Activated CD4-positive, alpha-beta T cell treated with anti-CD3 and anti-CD28 coated beads, Interleukin-2, Interleukin-4, amounts not matched to agents 100 ng/mL and 50 ng/mL, durations not matched to agents 16 hours and 8 hours (primary cell): ENCODE measurements at regions not wholly inside any gene's neighbourhood (a gene's known extent, or its start where the extent isn't known, plus 50 kb on each side); places are given as distances from the start of the nearest gene placed in this dataset.
"Not testable (repeated sequence)": the region's sequence is repeated elsewhere in the genome, so short reads cannot be mapped to it uniquely, and the experiment has no call there.

Experiments
- DNase-seq: peaks from one replicate; pipeline ENCODE4 v3.0.0-alpha.2; 2020; ENCODE audit warnings: low spot score

GRCh38 chr3:6435951-6436350 is 425.0 kb upstream of the GRM7 start:
- DNase-seq: no peak

DNA sequence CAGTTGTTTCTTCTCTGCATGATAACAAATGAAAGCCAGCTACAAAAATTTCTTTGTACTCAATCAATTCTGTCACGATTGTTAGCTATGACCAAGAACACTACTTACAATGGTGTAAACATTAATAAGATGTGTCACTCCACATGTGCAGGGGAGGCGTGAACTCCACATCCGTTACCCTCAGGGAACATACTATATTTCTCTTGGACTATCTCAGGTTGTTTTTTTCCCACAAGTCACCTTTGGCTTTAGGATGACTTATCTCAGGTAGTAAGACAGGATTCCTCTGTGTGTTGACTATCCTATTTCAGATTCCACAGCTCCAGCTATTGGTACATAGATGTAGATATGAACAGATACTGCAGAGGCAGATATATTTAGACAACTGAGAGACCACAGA is 423.3 kb upstream of the GRM7 start:
- DNase-seq: no peak

GRCh38 chr3:6438031-6438430 is 422.9 kb upstream of the GRM7 start:
- no peak for DNase-seq

DNA sequence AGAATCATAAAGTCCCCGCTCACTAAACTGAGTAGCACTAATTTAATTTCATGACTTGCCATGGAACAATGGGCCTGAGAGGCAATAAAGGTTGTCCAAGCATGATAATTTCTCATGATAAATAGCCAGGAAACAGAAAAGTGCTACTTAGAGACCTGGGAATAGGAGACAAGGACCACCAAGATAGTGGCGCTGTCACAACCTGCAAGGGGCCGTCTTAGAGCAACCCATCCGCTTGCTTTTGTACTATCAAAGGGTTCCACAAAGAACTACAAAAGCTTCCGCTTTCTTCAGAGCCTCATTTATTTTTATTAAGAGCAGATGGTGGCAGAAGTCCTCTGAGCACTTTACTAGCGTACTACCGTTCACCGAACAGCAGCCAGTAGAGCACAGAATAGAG is 421.7 kb upstream of the GRM7 start:
- DNase-seq: no peak

DNA sequence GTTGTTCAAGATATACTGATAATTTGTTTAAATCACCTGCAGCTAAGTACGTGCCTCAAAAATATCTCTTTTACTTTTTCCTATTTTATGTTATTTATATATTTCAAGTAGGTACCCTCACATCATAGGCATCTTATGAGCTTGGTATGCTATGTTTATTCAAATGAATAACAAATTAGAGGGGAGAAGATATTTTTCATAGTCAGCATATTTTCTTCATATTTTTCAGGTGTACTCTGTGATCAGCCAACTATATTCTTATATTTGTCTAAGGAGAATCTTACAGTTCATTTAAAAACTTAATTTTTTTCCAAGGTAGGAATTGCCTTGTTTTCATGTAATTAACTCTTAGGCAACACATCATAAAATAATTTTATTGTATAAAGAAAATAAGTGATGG is 421.1 kb upstream of the GRM7 start:
- no peak for DNase-seq

DNA sequence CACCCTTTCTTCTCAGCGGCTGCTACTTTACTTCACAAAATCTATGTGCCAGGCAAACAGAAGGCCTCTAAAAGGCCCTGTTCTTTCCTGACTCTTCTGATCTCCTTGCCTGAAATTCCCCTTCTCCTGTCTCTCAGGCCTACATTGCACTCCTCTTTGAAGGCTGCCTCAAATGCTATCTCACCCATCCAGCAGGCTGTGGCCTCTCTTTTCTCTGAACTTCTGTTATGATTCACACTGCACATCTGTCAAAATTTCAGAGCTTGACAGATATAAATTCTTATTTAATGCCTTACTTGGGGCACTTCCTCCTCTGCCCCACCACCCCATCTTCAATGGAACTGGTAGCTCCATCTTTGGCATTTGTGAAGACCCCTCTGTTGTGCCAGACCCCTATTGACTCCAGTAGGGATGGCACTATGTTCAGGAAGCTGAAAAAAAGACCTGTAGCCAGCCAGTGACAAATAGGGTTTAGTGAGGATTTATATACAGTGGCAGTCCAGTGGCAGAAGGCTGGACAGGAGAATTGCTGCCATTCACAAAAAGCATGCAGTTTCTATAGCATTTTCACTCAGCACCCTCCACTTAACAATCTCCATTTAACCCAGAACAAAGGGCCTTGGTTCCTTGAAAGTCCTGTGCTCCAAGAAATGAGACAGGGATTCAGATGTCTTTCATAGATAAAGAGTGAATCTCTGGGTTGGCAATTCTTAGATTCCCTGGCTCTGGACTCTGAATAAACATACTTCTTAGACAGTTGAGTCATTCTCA is 415.8 kb upstream of the GRM7 start:
- DNase-seq: no peak

GRCh38 chr3:6447166-6447801 is 413.6 kb upstream of the GRM7 start:
- no peak for DNase-seq

DNA sequence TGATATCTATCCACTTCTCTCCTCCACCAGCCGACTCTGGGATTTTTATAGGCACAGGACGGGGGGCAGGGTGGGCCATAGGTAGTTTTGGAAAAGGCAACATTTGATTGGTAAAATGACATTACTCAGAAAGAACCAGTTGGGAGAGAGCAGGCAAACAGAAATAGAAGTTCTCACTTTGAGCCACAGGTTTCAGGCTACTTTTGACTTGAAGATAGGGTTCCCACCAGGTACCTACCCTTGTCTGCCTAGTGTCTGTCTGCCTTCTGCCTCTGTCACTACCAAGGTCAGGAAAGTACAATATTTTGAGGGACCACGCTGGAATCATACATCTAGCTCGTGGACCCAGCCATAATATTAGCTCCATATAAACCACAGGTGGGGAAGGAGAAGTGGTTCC is 412.9 kb upstream of the GRM7 start:
- no peak for DNase-seq

DNA sequence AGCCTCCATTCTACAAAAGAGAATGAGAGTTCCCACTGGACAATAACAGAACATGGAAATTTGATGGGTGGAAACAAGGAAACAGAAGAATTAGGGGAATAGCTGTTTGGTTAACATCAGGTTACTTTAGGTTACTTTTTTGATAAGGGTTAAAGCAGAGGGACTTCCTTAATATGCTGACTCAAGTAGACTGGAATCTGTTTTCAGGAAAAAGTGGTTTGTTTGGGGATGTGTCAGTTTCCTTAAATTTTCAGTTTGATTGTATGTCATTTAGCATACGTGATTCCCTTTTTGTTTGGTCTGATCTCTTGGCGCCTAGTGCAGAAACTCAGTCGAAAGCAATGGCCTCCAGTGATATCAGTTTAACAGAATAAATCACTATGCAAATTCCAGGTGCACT is 411.8 kb upstream of the GRM7 start:
- DNase-seq: no peak

GRCh38 chr3:6452974-6453373 is 407.9 kb upstream of the GRM7 start:
- no peak for DNase-seq

DNA sequence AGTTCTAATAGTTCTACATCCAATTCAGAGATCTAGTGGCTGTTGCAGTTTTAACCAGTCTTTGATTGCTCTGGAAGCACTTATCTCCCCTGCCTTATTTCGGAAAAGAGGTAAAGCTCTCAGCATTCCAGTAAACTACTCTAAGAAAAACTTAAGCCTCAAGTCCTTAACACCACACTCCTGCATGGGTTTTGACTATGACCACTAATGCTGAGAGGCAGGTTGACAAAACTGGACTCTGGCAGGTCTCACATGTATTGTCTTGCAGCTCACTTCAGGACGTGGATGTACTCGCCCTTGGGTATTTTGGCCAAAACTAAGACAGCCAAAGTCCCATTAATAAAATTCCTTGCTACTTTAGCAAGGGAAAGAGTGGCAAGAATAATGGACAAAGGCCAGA is 405.9 kb upstream of the GRM7 start:
- DNase-seq: no peak

- DNase-seq: no peak
These were observed 393.7 kb upstream of the GRM7 start for GRCh38 chr3:6467186-6467585.

- DNase-seq: no peak
These were observed 392.3 kb upstream of the GRM7 start for GRCh38 chr3:6468589-6468988.

DNA sequence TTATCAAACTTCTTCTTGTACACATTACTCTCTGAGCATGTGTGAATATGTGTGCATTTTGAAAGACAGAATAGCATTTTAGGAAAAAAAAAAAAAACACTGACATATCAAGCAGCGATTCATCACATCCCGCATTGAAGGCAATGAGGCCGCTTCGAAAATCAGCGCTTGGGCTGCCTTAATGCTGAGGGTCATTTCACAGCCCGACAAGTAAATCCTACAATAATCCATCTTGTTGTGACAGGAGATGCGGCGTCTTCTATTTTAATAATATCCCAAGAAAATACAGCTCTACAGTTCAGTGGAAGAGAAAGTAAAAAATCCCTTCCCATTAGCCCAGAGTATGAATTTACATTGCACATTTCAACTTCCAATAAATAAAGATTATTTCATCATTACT is 389.2 kb upstream of the GRM7 start:
- DNase-seq: no peak

DNA sequence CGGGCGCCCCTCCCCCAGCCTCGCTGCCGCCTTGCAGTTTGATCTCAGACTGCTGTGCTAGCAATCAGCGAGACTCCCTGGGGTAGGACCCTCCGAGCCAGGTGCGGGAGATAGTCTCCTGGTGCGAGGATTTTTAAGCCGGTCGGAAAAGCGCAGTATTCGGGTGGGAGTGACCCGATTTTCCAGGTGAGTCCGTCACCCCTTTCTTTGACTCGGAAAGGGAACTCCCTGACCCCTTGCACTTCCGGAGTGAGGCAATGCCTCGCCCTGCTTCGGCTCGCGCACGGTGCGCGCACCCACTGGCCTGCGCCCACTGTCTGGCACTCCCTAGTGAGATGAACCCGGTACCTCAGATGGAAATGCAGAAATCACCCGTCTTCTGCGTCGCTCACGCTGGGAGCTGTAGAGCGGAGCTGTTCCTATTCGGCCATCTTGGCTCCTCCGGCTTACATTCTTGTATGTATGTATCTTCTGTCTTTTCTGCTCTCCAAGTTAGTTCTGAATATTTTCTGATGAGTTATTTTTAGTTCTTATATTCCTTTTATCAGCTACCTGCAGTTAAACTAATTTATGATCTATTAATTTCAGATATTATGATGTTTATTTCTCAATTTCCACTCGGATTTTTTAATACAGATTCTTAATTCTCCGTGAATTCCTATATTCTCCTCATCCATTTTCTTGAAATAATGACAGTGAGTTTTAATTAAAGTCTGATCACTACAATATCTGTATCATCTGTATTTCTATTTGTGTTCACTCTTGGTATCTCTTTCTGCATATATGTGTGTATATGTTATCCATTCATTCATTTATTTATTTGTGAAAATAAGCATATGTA is 370.2 kb upstream of the GRM7 start:
- not testable (repeated sequence) for DNase-seq

DNA sequence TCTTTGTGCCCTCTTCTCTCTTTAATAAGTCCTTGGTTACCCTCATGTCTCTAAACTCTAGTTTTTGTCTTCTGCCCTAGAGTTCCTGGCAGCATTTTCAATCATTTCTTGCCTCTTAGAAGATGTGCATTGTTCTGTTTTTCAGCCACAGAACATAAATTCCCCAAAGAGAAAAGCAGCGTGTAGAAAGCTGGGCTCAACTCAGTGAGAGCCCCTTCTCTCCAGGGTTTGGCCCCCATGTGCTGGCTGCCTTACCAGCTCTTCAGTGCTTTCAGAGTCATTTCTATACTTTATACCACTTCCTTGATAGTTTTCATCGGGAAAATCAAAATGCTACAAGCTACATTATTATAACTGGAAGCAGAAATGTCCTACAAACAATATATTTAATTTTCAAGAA is 369.1 kb upstream of the GRM7 start:
- no peak for DNase-seq

- DNase-seq: no peak
These were observed 368.6 kb upstream of the GRM7 start for GRCh38 chr3:6492306-6492705.

DNA sequence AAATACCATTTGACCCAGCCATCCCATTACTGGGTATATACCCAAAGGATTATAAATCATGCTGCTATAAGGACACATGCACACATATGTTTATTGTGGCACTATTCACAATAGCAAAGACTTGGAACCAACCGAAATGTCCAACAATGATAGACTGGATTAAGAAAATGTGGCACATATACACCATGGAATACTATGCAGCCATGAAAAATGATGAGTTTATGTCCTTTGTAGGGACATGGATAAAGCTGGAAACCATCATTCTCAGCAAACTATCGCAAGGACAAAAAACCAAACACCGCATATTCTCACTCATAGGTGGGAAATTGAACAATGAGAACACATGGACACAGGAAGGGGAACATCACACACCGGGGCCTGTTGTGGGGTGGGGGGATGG is 362.0 kb upstream of the GRM7 start:
- DNase-seq: not testable (repeated sequence)

DNA sequence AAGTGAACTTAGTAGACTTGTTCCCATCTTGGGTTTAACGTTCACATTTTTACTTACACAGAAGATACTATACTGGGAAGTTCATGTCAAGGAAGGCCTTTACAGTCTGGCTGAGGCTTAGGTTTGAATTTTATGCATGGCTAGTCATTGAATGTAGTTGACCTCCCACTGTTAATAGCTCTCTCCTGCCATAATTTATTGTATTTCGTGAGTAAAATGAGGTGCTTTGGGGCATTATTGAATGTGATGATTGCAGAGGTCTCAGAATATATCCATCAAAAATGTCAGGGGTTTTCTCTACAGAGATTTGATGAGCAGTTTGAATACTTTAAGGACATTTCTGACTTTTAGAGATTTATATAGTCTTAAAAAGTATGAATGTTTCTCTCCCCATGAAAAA is 356.6 kb upstream of the GRM7 start:
- DNase-seq: no peak

DNA sequence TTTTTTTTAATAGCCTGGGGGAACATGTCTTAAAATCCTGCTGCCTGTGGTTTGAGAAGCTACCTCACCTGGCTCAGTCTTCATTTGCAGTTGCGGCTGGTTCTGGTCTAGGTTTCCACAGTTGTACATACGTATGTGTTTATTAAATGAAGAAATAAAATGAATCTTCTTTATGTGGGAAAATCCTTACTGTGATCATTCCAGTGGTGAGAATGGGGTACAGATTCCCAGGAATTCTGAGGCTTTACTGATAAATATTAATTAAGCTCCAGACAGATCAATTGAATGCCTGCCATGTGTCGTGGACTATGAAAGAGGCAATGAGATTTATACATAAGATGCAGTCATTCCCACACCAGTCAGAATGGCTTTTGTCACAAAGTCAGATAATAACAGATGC is 356.1 kb upstream of the GRM7 start:
- DNase-seq: no peak

- DNase-seq: no peak
These were observed 352.5 kb upstream of the GRM7 start for GRCh38 chr3:6508410-6508759.

DNA sequence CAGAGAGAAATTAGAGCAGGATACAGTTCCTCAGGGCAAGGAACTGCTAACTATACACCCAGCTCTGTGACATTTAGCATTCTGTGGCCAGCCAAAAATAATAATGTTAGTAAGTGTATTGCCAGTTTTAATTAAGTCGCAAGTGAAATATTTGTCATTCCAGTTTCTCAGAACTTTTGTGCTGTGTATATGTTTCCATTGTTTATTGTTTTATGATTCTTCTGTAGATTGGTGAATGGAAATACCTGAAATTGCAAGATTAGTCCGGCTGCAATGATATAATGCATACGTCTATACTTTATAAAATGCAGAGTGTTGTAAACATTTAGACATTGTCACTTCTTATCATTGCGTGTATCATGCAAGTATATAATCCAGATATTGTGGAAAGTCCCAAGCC is 351.3 kb upstream of the GRM7 start:
- DNase-seq: no peak

DNA sequence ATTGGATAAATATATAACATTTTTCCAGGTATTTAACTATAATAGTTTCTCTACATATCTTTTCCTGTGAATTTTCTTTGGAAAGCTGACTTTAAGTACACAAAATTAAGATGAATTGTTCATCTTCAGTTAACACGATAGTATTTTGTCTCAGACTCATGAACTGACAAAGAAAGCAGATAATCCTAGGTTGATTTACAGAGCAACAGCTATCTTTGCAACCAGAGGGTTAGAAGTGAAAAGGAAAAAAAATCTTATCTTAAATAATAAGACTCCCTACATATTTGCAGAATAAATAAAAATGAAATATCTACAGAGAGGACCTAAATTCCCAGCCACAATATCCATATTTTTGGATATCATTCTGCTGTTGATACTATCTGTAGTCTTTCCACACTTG is 350.2 kb upstream of the GRM7 start:
- no peak for DNase-seq
